Type B pancreatic cell (in vitro differentiated cells): ENCODE measurements at regions not wholly inside any gene's neighbourhood (a gene's known extent, or its start where the extent isn't known, plus 50 kb on each side); places are given as distances from the start of the nearest gene placed in this dataset.
A peak's percentile ranks its signal among the peaks of the same experiment; 100 is the strongest.

Source experiments
- DNase-seq: peaks from one replicate; pipeline ENCODE4 v3.0.0; 2021; ENCODE audit warnings: mixed read lengths; ENCODE audit not compliant: unreplicated experiment; ENCODE audit errors: extremely low spot score
- H3K27ac Mint-ChIP-seq: 2 replicates; pipeline ENCODE4 v1.8.0; 2021; ENCODE audit warnings: mild to moderate bottlenecking, mixed read lengths
- H3K27me3 Mint-ChIP-seq: 2 replicates; pipeline ENCODE4 v1.8.0; 2021; ENCODE audit warnings: mixed read lengths
- H3K36me3 Mint-ChIP-seq: 2 replicates; pipeline ENCODE4 v1.8.0; 2021; ENCODE audit warnings: mixed read lengths
- H3K4me1 Mint-ChIP-seq: one replicate; pipeline ENCODE4 v1.8.0; 2021; ENCODE audit warnings: mixed read lengths; ENCODE audit not compliant: unreplicated experiment
- H3K4me3 Mint-ChIP-seq: 2 replicates; pipeline ENCODE4 v1.8.0; 2021; ENCODE audit warnings: mild to moderate bottlenecking, mixed read lengths
- H3K9me3 Mint-ChIP-seq: 2 replicates; pipeline ENCODE4 v1.8.0; 2021; ENCODE audit warnings: mixed read lengths
- TF ChIP-seq, protein P1 (sequence below): fragments of 200-600 bp; sonication (generic); conservative IDR thresholded peaks from 2 replicates; pipeline ENCODE4 v1.5.0; 2021; ENCODE audit warnings: antibody characterized with exemption, mild to moderate bottlenecking

DNA sequence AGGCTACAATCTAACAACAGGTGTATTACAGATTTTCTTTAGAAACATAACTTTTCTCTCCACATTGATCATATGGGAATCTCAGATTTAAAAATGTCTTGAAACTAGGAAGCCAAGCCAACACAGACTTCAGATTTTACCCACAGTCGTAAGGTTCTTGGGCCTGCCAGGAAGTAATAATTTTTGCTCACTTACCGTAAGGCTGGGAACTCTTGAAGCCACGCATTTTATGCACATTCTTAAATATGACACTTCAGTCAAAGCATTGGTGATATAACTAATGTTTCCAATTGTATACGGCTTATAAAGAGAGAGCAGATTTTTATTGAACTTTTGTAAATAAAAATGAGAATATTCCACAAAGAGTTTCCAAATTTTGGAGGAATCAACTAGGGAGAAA lies 328.9 kb upstream of the TRPC7 start:
- no peak overlapping the region for H3K4me3 Mint-ChIP-seq
- no peaks in the 10 kb centered on the region for H3K9me3 Mint-ChIP-seq
- no peaks in the 10 kb centered on the region for H3K36me3 Mint-ChIP-seq
- H3K4me1 Mint-ChIP-seq = no peaks in the 10 kb centered on the region
- H3K27me3 Mint-ChIP-seq = peaks cover 9% of the 10 kb centered on the region
- H3K27ac Mint-ChIP-seq = no peak overlapping the region
- TF ChIP-seq, protein P1, sequence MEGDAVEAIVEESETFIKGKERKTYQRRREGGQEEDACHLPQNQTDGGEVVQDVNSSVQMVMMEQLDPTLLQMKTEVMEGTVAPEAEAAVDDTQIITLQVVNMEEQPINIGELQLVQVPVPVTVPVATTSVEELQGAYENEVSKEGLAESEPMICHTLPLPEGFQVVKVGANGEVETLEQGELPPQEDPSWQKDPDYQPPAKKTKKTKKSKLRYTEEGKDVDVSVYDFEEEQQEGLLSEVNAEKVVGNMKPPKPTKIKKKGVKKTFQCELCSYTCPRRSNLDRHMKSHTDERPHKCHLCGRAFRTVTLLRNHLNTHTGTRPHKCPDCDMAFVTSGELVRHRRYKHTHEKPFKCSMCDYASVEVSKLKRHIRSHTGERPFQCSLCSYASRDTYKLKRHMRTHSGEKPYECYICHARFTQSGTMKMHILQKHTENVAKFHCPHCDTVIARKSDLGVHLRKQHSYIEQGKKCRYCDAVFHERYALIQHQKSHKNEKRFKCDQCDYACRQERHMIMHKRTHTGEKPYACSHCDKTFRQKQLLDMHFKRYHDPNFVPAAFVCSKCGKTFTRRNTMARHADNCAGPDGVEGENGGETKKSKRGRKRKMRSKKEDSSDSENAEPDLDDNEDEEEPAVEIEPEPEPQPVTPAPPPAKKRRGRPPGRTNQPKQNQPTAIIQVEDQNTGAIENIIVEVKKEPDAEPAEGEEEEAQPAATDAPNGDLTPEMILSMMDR = no peak
- DNase-seq = no peak

DNA sequence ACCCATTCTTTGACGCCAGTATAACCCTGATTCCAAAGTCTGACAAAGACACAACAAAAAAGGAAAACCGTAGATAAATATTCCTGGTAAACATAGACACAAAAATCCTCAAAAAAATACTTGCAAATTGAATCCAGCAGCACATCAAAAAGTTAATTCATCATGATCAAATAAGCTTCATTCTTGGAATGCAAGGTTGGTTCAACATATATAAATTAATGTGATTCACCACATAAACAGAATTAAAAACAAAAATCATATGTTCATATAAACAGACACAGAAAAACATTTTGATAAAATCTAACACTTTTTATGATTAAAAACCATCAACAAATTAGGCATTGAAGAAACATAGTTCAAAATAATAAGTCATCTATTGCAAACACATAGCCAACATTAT lies 324.2 kb upstream of the TRPC7 start:
- DNase-seq = no peak
- TF ChIP-seq, protein P1 = no peak
- no peaks in the 10 kb centered on the region for H3K27me3 Mint-ChIP-seq
- H3K9me3 Mint-ChIP-seq = peaks cover 8% of the 10 kb centered on the region
- no peak overlapping the region for H3K27ac Mint-ChIP-seq
- no peaks in the 10 kb centered on the region for H3K36me3 Mint-ChIP-seq
- no peaks in the 10 kb centered on the region for H3K4me1 Mint-ChIP-seq
- H3K4me3 Mint-ChIP-seq = no peak overlapping the region

DNA sequence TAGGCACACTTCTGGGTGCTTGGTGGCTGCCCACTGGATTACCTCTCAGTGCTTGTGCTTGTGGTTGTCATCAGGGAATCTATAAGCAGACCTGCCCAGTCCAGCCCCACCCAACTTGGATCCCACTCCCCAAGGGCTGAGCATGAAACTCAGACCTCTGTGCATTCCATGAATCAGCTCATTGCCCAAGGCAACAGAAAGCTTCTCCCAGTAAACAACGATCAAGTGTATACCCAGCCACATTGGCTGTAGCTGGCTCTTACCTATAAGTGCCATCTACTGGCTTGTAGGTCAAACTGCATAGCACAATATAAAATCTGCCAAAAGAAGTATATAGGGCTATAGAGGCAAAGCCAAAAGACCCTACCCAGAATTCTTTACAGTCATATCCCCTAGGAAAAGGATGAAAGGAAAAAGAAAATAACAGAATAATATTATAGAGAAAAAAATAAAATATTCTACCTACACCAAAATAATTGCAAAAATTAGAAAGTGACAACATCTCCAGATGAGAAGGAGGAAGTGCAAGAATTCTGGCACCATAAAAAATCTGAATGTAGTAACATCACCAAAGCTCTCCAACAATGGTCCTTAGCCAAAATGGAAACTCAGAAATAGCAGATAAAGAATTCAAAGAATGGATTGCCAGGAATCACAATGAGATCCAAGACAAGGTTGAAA lies 321.0 kb upstream of the TRPC7 start:
- Mint-ChIP-seq H3K36me3 (no peaks in the 10 kb centered on the region), H3K27me3 (no peaks in the 10 kb centered on the region), H3K4me1 (no peaks in the 10 kb centered on the region), H3K9me3 (peaks cover 8% of the 10 kb centered on the region), H3K4me3 (no peak overlapping the region), H3K27ac (peak overlapping the region; percentile 40)
- DNase-seq = no peak
- TF ChIP-seq, protein P1 = peak; percentile 66

DNA sequence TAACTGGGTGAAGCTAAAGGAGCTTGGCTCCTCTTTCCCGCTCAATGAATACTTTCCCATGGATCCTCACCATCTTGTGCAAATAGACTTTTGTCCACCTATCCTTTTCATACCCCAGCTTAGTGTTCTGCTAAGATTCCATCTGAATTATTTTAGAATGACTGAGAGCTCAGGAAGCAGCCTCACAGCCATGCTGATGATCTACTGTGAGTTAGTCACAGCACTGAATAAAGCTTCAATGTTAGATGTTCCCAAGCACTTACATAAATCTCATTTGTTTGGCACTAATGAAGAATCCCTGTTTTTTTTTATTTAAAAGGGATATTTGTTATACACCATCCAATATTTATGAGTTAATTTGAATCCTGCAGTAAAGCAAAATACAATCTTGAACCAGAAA lies 317.6 kb upstream of the TRPC7 start:
- no peak overlapping the region for H3K27ac Mint-ChIP-seq
- H3K4me1 Mint-ChIP-seq = no peaks in the 10 kb centered on the region
- H3K27me3 Mint-ChIP-seq = no peaks in the 10 kb centered on the region
- no peak for DNase-seq
- TF ChIP-seq, protein P1 = no peak
- H3K9me3 Mint-ChIP-seq = peaks cover 8% of the 10 kb centered on the region
- no peak overlapping the region for H3K4me3 Mint-ChIP-seq
- H3K36me3 Mint-ChIP-seq = no peaks in the 10 kb centered on the region

DNA sequence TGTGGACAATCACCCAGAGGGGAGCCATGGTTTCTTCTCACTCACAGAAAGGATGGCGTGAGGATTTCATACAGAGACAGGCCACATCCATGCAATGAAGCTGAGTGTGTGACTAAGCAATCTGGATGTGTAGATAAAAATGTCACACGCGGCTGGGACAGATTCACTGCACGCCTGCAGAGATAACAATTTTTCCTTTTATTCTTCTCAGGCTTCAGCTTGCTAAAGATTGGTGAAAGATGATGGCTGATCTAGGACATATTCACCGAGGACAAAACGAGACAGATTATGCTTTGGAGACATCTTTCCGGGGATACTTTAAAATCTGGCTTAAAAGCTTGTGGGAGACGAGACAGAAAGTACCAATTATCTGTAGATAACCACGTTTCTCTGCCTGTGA lies 313.9 kb upstream of the TRPC7 start:
- Mint-ChIP-seq H3K4me3 (no peak overlapping the region), H3K4me1 (no peaks in the 10 kb centered on the region), H3K9me3 (no peaks in the 10 kb centered on the region), H3K36me3 (no peaks in the 10 kb centered on the region), H3K27me3 (no peaks in the 10 kb centered on the region), H3K27ac (no peak overlapping the region)
- TF ChIP-seq, protein P1 = no peak
- no peak for DNase-seq

DNA sequence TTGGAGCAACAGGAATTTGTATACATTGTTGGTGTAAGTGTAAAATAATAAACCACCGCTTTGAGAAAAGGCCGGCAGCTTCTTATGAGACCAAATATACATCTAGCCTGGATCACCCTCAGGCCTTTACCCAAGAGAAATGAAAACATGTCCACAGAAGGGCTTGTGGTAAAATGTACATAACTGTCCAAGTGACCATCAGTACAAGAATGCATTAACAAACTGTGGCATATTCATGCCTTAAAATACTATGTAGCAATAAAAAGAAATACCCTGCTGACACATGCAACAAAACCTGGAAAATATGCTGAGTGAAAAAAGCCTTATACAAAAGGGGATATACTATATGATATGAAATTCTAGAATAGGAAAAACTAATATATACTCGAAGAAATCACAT lies 311.9 kb upstream of the TRPC7 start:
- H3K4me1 Mint-ChIP-seq = no peaks in the 10 kb centered on the region
- H3K27me3 Mint-ChIP-seq = no peaks in the 10 kb centered on the region
- H3K9me3 Mint-ChIP-seq = no peaks in the 10 kb centered on the region
- no peak overlapping the region for H3K27ac Mint-ChIP-seq
- TF ChIP-seq, protein P1 = no peak
- no peaks in the 10 kb centered on the region for H3K36me3 Mint-ChIP-seq
- DNase-seq = no peak
- no peak overlapping the region for H3K4me3 Mint-ChIP-seq
